ENCODE measurements at regions not wholly inside any gene's neighbourhood (a gene's known extent, or its start where the extent isn't known, plus 50 kb on each side); places are given as distances from the start of the nearest gene placed in this dataset.

DNA sequence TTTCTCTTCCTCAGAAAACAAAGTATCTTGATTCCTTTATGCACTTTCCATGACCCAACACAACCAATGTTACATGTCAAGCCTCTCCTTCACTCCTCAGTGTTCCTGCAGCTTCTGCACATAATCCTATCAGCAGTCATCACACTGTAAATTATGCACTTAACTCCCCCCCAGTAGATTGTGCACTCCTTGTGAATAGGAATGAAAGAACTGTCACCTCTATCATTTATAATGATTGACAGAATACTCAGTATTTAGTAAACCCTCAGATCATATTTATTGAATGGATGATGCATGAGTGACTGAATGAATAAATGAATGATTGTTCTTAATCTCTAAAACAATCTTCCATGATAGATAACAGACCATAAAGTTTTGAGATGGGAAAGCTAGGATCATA lies 253.3 kb downstream of the HS3ST1 start:
- Mint-ChIP-seq H3K27me3 (no peaks in the 10 kb centered on the region), H3K27ac (no peak overlapping the region), H3K9me3 (no peaks in the 10 kb centered on the region), H3K4me3 (no peak overlapping the region), H3K36me3 (no peaks in the 10 kb centered on the region), H3K4me1 (ENCODE audit: unreplicated experiment) (peaks cover 5% of the 10 kb centered on the region)
- TF ChIP-seq, protein P1, sequence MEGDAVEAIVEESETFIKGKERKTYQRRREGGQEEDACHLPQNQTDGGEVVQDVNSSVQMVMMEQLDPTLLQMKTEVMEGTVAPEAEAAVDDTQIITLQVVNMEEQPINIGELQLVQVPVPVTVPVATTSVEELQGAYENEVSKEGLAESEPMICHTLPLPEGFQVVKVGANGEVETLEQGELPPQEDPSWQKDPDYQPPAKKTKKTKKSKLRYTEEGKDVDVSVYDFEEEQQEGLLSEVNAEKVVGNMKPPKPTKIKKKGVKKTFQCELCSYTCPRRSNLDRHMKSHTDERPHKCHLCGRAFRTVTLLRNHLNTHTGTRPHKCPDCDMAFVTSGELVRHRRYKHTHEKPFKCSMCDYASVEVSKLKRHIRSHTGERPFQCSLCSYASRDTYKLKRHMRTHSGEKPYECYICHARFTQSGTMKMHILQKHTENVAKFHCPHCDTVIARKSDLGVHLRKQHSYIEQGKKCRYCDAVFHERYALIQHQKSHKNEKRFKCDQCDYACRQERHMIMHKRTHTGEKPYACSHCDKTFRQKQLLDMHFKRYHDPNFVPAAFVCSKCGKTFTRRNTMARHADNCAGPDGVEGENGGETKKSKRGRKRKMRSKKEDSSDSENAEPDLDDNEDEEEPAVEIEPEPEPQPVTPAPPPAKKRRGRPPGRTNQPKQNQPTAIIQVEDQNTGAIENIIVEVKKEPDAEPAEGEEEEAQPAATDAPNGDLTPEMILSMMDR (conservative IDR thresholded peaks at IDR 0.05) = no peak
- no peak for DNase-seq (ENCODE audit: extremely low spot score, unreplicated experiment)

DNA sequence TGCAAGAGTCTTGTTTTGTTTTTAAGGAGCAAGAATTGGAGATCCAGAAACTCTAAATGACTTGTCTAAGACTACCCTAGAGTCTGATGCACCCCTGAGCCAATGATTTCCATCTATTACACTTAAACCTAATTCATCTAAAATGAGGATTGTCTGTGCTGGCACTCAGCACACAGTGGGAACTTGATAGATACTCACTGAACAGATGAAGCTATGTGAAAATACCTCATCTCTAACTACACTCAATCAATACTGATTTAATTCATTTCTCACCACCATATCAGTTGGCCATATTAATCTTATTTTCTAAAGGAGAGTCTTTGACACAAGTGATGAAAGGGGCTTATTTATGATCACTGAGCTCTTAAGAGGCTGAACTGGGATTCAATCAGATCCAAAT lies 262.1 kb downstream of the HS3ST1 start:
- H3K36me3 Mint-ChIP-seq = no peaks in the 10 kb centered on the region
- TF ChIP-seq, protein P1 (conservative IDR thresholded peaks at IDR 0.05) = no peak
- DNase-seq (ENCODE audit: extremely low spot score, unreplicated experiment) = no peak
- H3K9me3 Mint-ChIP-seq = peaks cover 6% of the 10 kb centered on the region
- H3K4me1 Mint-ChIP-seq (ENCODE audit: unreplicated experiment) = no peaks in the 10 kb centered on the region
- no peak overlapping the region for H3K27ac Mint-ChIP-seq
- H3K4me3 Mint-ChIP-seq = no peak overlapping the region
- H3K27me3 Mint-ChIP-seq = no peaks in the 10 kb centered on the region

DNA sequence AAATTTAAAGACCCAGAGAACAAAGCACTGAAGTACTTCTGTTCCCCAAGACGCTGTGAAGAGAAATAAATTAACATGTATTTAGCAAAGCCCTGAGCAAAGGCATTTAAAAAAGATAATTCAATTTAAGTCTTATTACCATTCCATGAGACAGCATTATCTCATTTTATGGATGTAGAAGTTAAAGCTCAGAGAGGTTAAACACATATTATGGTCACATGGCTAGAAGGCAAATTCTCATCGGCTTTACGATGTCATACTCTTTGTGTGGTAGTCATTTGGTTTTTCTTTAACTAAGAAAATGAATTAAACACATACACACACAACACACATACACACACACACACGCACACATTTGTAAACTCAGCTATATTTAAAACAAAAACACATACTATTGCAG lies 262.7 kb downstream of the HS3ST1 start:
- Mint-ChIP-seq H3K27me3 (no peaks in the 10 kb centered on the region), H3K4me3 (no peak overlapping the region), H3K36me3 (no peaks in the 10 kb centered on the region), H3K9me3 (peaks cover 6% of the 10 kb centered on the region), H3K27ac (no peak overlapping the region), H3K4me1 (ENCODE audit: unreplicated experiment) (no peaks in the 10 kb centered on the region)
- TF ChIP-seq, protein P1 (conservative IDR thresholded peaks at IDR 0.05) = no peak
- DNase-seq (ENCODE audit: extremely low spot score, unreplicated experiment) = no peak

DNA sequence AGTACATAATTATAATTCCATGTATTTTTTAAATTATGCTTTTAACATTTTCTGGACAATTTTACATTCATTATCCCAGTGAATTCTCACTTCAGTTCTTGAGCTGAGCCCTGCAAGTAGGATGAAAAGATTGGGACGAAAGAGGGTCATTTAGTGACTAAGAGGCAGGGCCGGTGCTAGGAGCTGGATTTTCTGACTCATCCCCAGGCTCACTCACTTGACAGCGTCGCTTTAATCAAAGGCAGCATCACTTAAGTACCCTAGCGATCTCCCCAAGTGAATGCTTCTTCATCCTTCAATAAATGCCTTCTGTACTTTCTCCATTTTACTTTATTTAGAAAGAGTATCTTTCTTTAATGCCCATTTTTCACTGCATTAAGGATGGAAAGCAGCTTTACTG lies 263.6 kb downstream of the HS3ST1 start:
- Mint-ChIP-seq H3K27me3 (no peaks in the 10 kb centered on the region), H3K4me3 (no peak overlapping the region), H3K9me3 (peaks cover 6% of the 10 kb centered on the region), H3K36me3 (no peaks in the 10 kb centered on the region), H3K27ac (no peak overlapping the region), H3K4me1 (ENCODE audit: unreplicated experiment) (no peaks in the 10 kb centered on the region)
- TF ChIP-seq, protein P1 (conservative IDR thresholded peaks at IDR 0.05) = no peak
- no peak for DNase-seq (ENCODE audit: extremely low spot score, unreplicated experiment)

DNA sequence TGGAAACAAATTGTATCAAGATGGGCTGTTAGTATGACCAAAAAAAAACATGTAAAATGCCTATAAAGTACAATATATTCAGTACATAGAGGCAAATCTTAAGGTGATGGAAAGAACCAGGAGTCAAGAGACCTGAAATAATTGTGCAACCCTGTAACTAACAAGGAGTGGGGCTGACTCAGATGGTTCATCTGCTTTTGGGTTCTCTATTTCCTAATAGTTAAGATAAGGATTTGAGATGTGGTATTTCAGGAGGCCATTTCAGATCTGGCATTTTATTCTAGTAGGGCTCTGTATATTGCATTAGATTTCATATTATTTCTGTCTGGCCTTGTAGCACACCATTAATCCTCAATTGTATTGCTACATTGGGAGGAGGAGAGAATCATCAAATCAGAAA lies 268.4 kb downstream of the HS3ST1 start:
- Mint-ChIP-seq H3K4me3 (no peak overlapping the region), H3K9me3 (peaks cover 6% of the 10 kb centered on the region), H3K27ac (no peak overlapping the region), H3K36me3 (no peaks in the 10 kb centered on the region), H3K27me3 (no peaks in the 10 kb centered on the region), H3K4me1 (ENCODE audit: unreplicated experiment) (no peaks in the 10 kb centered on the region)
- DNase-seq (ENCODE audit: extremely low spot score, unreplicated experiment) = no peak
- TF ChIP-seq, protein P1 (conservative IDR thresholded peaks at IDR 0.05) = no peak

DNA sequence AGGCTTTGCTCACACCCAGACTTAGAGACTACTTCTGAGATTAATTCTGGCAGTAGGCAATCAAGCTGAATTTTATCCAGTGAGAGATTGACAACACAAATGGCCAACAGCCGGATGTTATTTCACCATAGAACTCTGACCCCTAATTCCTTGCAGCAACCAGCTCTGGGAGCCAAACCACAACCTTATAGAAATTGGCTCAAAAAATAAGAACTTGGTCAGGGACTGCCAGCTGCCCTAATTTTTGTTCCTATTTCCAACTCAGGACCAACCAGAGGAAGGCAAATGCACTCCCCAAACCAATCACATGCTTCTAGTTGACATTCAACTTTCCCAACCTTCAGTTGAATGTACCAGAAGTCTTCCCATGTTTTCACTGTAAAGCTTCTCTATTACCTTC lies 269.7 kb downstream of the HS3ST1 start:
- no peaks in the 10 kb centered on the region for H3K4me1 Mint-ChIP-seq (ENCODE audit: unreplicated experiment)
- no peaks in the 10 kb centered on the region for H3K27me3 Mint-ChIP-seq
- no peaks in the 10 kb centered on the region for H3K36me3 Mint-ChIP-seq
- TF ChIP-seq, protein P1 (conservative IDR thresholded peaks at IDR 0.05) = no peak
- no peak overlapping the region for H3K4me3 Mint-ChIP-seq
- DNase-seq (ENCODE audit: extremely low spot score, unreplicated experiment) = no peak
- no peak overlapping the region for H3K27ac Mint-ChIP-seq
- peaks cover 6% of the 10 kb centered on the region for H3K9me3 Mint-ChIP-seq

Measured in type B pancreatic cell (in vitro differentiated cells).